ENCODE measurements at regions not wholly inside any gene's neighbourhood (a gene's known extent, or its start where the extent isn't known, plus 50 kb on each side); places are given as distances from the start of the nearest gene placed in this dataset.
A peak's percentile ranks its signal among the peaks of the same experiment; 100 is the strongest.

DNA sequence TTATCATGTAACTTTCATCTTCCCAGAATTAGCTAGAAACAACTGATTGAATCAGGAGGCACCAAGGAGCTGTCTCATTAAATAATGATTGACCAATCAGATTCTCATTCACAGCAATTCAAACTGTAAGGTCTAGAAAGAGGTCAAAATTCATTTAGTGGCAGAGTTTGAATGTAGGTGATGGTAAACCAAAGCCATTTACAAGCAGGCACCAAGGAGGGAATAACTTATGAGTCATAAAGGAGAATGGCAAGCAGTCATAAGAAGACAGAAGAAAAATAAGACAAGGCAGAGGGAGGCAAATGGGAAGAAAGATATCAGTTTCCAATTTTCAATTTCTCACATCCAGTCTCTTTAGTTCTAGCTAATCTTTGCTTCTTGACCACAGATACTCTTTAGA is 52.9 kb upstream of the DEFB112 start:
- no peak for DNase-seq

DNA sequence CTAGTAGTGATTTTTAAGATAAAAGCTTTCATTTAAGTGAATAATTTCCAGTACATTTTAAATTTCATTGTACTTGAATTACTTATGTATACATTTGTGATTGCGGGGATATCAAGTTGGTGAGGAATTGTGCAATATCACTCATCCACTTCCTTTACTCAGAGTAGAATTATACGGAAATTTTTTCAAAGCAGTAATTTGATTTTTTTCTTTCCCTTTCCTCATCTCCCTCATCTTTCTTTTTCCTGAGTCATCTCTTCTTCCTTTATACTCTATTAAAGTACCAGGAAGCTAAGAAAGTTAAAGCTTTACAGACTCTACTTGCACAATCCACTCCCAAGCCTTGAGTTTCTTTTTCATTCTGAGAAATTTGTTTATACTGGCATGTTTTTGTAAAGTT is 60.9 kb upstream of the DEFB112 start:
- no peak for DNase-seq

DNA sequence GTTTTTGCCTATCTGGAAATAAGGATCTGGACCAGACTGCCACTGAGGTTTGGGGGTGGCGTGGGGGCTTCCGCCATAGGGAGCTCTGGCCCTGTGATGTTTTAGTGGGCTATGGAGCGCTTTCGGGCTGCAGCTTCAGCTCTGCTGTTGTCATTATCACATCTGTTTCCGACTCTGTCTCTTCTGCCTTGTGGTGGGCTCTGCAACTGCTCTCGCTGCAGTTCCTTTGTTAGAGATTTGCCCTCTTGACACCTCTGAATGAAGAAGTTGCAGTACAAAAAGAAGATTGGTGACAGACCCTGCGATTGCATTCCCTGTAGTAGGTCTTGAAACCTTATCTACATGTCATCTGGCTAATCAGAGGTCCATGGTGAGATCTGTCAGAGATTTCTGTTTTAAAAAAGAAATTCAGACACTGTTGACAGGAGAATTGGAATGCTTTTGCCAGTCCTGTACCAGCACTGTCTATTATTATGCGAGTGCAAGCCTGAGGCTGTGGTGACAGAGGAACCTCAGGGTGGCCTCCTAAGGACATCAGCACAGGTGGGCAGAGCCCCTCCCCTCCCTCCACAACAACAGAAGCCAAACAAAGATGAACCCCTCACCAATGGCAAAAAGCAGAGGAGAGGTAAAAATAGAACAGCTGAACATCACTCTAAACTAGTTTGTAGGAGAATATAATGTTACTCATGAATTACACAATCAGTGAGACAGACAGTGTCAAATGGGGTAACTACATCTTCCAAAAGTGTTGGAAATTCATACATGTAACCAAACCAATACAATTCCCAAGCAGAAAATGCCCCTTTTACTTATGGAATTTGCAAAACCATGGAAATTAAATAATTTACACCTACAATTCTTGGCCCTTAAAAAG is 63.5 kb upstream of the DEFB112 start:
- DNase-seq, result no peak

- no peak for DNase-seq
Observed at GRCh38 chr6:50116390-50116789, 66.7 kb upstream of the DEFB112 start.

DNA sequence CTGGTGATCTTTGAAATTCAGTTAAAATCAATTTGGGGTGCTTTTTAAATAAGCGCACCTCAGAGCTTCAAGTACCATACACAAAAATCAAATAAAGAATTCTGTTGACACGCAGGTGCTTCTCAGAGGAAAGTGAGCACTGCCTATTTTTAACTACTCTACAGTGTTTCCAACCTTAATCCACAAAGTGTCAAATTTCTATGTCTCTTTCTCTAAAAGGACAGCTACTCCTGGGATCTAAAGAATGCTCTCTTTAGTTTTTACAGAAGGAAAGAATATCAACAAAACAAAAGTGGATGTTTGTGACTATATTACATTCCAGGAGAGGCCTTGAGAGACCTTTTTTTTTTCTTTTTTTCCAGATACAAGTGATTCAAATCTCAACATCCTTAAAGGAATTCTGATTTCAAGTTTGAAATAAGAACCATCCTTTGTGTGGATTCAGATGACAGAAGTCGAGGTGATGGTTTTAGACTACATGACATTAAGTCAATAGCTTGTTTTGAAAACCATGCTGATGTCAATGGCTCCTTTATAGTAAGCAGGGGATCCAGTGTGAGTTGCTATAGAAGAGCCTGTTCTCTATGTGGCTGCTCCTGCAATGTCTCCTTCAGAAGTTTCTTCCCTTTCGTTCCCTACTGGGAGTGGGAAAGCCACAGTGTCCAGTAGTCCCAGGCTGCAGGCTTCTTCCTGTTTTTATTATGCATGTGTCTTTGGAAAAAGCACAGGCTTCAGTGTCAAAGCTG is 67.2 kb upstream of the DEFB112 start:
- no peak for DNase-seq

GRCh38 chr6:50120300-50120699 is 70.6 kb upstream of the DEFB112 start:
- peak; percentile 18 for DNase-seq

GRCh38 chr6:50123688-50124087 is 74.0 kb upstream of the DEFB112 start:
- no peak for DNase-seq

DNA sequence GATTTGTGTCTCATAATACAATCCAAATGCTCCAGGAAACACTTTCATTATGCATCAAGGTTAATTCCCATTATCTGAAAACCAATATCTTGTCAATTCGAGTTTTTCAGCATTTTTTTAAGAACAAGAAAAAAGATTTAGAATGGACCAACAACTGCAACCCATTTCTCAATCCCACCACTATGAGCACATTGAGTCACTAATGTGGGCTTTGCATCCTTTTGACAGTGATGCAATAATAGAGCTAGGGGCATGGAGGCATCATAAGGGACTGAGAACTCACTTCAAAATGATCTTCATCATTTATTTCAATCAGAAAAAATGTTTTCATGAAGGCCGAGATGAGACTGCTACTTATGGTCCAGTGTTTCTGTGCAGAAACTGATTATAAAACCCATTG is 74.8 kb upstream of the DEFB112 start:
- no peak for DNase-seq

DNA sequence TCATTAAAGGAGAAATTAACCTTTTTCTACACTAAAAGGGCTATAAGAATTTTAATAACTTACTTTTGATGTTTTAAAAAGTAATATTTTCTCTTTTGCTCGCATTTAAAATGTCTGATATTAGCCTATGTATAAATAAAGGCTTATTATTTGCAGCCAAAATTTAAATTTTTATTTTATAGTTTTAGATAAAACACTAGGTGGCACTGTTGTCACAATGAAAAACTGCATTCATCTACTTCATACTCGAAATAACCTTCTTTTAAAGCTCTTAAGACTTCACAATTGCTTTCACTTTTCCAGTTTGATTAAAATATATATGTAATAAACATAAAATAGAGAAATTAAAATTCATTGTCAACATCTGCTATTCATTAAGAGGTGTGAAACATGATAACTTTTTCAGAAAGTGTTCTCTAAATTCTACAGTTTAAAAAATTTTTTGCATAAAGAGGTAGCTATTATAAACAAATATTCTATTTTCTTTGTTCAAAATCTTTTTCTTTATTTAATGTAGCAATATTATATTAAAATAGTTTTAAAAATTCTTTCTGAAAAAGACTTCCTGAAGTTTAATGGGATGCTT is 78.8 kb upstream of the DEFB112 start:
- peak; percentile 17 for DNase-seq

GRCh38 chr6:50135968-50136367 is 86.2 kb upstream of the DEFB112 start:
- no peak for DNase-seq

- DNase-seq, result no peak
Observed at GRCh38 chr6:50141100-50141499, 91.4 kb upstream of the DEFB112 start.

- DNase-seq, result peak; percentile 39
Observed at GRCh38 chr6:50143011-50143719, 93.4 kb upstream of the DEFB112 start.

GRCh38 chr6:50145125-50145524 is 95.4 kb upstream of the DEFB112 start:
- no peak for DNase-seq

DNA sequence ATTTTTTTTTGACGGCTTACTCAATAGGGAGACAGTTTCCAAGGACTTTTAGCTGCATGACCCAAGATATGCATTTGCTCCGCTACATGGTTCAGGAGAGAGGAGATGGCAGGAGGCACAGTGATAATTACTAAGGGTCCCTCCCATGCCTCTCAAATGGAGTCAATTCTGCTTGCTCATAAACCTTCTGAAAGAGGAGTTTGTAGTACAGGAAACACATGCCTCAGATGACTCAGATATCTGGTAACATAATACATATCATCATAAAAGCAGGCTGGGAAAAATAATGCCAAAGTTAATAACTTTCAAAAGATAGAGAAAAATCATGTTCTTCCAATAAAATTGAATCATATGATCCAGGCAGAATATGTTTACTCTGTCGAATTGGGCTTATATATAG is 97.6 kb upstream of the DEFB112 start:
- no peak for DNase-seq

DNA sequence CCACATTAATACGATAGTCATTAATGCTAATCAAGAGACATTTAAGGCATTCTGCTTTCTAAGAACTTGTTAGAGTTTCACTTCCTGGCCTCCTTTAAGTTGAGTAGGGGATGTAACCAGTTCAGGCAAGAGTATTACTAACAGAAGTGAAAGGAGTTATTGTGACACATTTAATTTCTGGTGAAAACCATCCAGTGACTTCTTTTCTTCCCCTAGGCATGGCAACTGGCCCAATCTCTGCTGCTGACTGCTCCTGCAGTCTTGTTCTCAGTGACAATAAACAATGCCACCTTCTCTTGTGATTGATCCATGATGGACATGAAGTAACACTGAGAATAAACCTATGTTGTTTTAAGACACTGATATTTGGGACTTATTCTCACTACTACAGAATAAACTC is 130.9 kb upstream of the DEFB112 start:
- no peak for DNase-seq

DNA sequence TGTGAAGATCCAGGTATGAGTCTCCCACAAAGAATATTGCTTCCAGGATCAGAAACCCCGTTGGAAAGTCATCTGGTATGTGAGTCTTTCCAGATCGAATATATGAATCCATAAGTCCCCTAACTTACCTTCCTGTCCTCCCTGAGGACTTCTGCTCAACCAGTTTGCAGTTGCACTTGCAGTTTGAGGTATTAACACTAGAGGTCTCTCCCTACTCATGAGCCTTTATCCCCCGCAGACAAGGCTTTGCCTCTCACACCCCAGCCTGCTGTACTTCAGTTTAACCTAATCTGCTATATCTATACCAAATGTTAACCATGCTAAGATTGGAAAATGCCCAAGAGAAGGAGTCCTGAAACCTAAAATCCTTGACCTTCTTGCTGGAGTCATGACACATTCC is 135.3 kb upstream of the DEFB112 start:
- DNase-seq, result no peak

DNA sequence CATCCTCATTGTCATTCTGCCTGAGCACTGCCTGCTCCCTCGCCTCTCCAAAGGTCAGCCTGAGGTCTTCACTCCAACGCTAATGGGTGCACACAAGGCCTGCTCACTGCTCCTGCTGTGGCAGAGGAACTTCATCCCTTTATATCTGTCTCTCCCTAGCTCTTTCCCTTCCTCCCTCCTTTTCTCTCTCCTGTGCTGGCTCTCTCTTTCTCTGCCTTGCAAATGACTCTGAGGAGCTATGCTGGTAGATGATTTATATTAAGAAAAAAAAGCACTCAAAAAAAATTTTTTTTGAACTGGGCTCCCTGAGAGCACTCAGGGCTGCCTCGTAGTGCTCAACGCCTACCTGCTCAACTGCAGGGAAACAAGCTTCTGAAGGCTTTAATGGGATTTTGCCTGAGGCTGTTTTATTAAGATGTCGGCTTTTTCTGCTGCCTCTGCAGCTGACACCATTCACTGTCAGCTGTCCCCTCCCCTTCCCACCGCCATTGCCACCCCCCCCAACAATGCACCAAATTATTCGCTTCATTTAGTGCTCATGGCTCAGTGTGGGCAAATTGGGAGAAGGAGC is 137.7 kb upstream of the DEFB112 start:
- no peak for DNase-seq

DNA sequence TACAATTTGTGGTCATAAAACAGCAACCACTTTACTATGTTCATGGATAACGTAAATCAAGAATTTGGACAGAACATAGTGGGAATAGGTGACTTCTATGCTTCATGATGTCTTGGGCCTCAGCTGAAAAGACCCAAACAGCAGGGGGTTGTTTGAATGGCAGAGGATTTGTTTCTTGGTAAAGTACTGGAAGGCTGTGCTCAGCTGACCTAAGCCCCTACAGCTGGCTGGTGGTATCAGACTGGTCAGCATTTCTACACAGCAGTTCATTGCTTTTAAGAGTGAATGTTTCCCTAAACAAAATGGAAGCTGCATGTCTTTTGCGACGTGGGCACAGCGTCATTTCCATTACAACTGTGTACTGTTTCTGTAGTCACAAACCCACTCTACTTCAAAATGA is 148.5 kb upstream of the DEFB112 start:
- no peak for DNase-seq

GRCh38 chr6:50202766-50203165 is 153.0 kb upstream of the DEFB112 start:
- no peak for DNase-seq

GRCh38 chr6:50211582-50211981 is 161.9 kb upstream of the DEFB112 start:
- DNase-seq, result no peak

DNA sequence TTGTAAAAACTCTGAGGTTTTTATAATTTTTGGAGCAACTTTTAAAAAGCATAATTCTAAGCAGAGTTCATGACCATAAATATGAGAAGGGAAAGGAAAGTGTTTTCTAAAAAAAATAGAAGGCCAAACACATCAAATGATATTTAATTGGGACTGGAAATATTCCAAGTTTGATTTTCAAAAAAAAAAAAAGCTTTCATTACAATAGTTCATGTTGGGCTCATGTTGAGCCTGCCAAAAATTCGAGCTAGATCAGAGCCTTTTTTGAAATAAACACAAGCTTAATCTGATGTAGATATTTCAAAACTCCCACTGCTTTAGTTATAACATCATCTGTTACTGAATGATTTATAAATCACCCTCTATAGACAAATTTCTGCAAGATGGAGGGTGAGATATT is 163.4 kb upstream of the DEFB112 start:
- DNase-seq, result no peak

DNA sequence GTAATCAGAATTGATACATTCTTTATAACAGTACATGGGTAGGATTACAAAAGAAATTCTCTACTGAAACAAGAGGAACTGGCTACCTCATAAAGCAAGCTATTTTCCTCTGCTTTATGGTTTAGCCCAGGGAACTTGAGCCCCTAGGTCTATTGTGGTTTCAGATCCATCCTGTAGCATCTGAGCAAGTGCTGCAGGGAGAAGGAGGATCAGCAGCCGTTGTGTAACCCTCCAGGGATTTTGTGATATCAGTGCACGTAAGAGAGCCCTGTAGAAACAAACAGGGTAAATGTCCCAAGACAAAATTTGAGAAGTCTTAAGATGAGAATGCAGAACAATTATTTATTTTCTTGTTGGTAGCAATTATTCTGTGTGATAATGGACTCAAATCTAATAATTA is 165.2 kb upstream of the DEFB112 start:
- no peak for DNase-seq

- no peak for DNase-seq
Observed at GRCh38 chr6:50217841-50218240, 168.1 kb upstream of the DEFB112 start.
